ENCODE measurements at regions not wholly inside any gene's neighbourhood (a gene's known extent, or its start where the extent isn't known, plus 50 kb on each side); places are given as distances from the start of the nearest gene placed in this dataset.

- Histone ChIP-seq H3K79me2 (ENCODE audit: low read length) (no peaks in the 10 kb centered on the region), H2AFZ (ENCODE audit: low read depth, low read length) (no peak overlapping the region), H3K4me3 (ENCODE audit: low read length) (no peak overlapping the region), H3K36me3 (replicated peaks; ENCODE audit: low read depth, low read length) (peaks cover 2% of the 10 kb centered on the region), H3K9me3 (ENCODE audit: insufficient read depth, low read length) (0 out of 2 replicates have a peak, but pooled peaks cover 3% of the 10 kb centered on the region), H4K20me1 (ENCODE audit: insufficient read depth, low read length) (no peaks in the 10 kb centered on the region), H3K27me3 (ENCODE audit: low read depth, low read length) (no peaks in the 10 kb centered on the region; the same call in 1 of the 2 replicates), H3K27ac (ENCODE audit: low read length) (no peak overlapping the region), H3K4me2 (ENCODE audit: low read length) (no peak overlapping the region), H3K4me1 (ENCODE audit: low read length) (peaks cover 21% of the 10 kb centered on the region), H3K9ac (ENCODE audit: low read length) (no peak overlapping the region)
- no peak for TF ChIP-seq EZH2phosphoT487 (IDR thresholded peaks at IDR 0.05; ENCODE audit: low read depth)
- TF ChIP-seq CTCF (IDR thresholded peaks at IDR 0.05; ENCODE audit: low read depth, low read length) = no peak
Measured at GRCh38 chr1:244937099-244937498, 72.8 kb upstream of the HNRNPU start.

- TF ChIP-seq EZH2phosphoT487 (IDR thresholded peaks at IDR 0.05; ENCODE audit: low read depth) (no peak), CTCF (IDR thresholded peaks at IDR 0.05; ENCODE audit: low read depth, low read length) (no peak)
- Histone ChIP-seq H3K4me1 (ENCODE audit: low read length) (peaks cover 29% of the 10 kb centered on the region), H3K4me3 (ENCODE audit: low read length) (peak overlapping the region; percentile 61), H3K4me2 (ENCODE audit: low read length) (peak overlapping the region; percentile 85), H3K36me3 (replicated peaks; ENCODE audit: low read depth, low read length) (no peaks in the 10 kb centered on the region), H4K20me1 (ENCODE audit: insufficient read depth, low read length) (no peaks in the 10 kb centered on the region), H3K27ac (ENCODE audit: low read length) (peak overlapping the region; percentile 36; the same call in 1 of the 2 replicates), H3K79me2 (ENCODE audit: low read length) (no peaks in the 10 kb centered on the region), H2AFZ (ENCODE audit: low read depth, low read length) (peak overlapping the region; percentile 48), H3K9me3 (ENCODE audit: insufficient read depth, low read length) (no peaks in the 10 kb centered on the region), H3K27me3 (ENCODE audit: low read depth, low read length) (no peaks in the 10 kb centered on the region), H3K9ac (ENCODE audit: low read length) (peak overlapping the region; percentile 29)
Measured at GRCh38 chr1:244920911-244921761, 56.8 kb upstream of the HNRNPU start.

- TF ChIP-seq EZH2phosphoT487 (IDR thresholded peaks at IDR 0.05; ENCODE audit: low read depth) = no peak
- TF ChIP-seq CTCF (IDR thresholded peaks at IDR 0.05; ENCODE audit: low read depth, low read length) = no peak
- H3K9ac ChIP-seq (ENCODE audit: low read length) = peak overlapping the region; percentile 62
Measured at GRCh38 chr1:244919320-244920282, 55.3 kb upstream of the HNRNPU start.

More at GRCh38 chr1:244919320-244920282, 55.3 kb upstream of the HNRNPU start:
- Histone ChIP-seq H3K36me3 (replicated peaks; ENCODE audit: low read depth, low read length) (no peaks in the 10 kb centered on the region), H3K27ac (ENCODE audit: low read length) (no peak overlapping the region), H3K79me2 (ENCODE audit: low read length) (no peaks in the 10 kb centered on the region), H3K4me1 (ENCODE audit: low read length) (peaks cover 29% of the 10 kb centered on the region), H3K9me3 (ENCODE audit: insufficient read depth, low read length) (no peaks in the 10 kb centered on the region), H3K27me3 (ENCODE audit: low read depth, low read length) (no peaks in the 10 kb centered on the region), H2AFZ (ENCODE audit: low read depth, low read length) (peak overlapping the region; percentile 62), H3K4me3 (ENCODE audit: low read length) (peak overlapping the region; percentile 83), H3K4me2 (ENCODE audit: low read length) (peak overlapping the region; percentile 91), H4K20me1 (ENCODE audit: insufficient read depth, low read length) (no peaks in the 10 kb centered on the region)
